ENCODE measurements at regions not wholly inside any gene's neighbourhood (a gene's known extent, or its start where the extent isn't known, plus 50 kb on each side); places are given as distances from the start of the nearest gene placed in this dataset.

GRCh38 chr1:218759795-218760194 lies 413.9 kb upstream of the LYPLAL1 start:
- Mint-ChIP-seq H3K9me3 (peaks cover 5% of the 10 kb centered on the region), H3K36me3 (ENCODE audit: insufficient read depth) (no peaks in the 10 kb centered on the region), H3K4me3 (no peak overlapping the region), H3K27me3 (no peaks in the 10 kb centered on the region), H3K27ac (ENCODE audit: low read depth) (no peak overlapping the region), H3K4me1 (no peaks in the 10 kb centered on the region)
- ATAC-seq (replicated peaks; ENCODE audit: extremely low read depth, poor library complexity, severe bottlenecking), result no peak
- no peak for DNase-seq (ENCODE audit: low spot score in 2 of 2)

- H3K4me3 Mint-ChIP-seq, result no peak overlapping the region
- H3K36me3 Mint-ChIP-seq (ENCODE audit: insufficient read depth), result no peaks in the 10 kb centered on the region
- H3K4me1 Mint-ChIP-seq, result no peaks in the 10 kb centered on the region
- peaks cover 5% of the 10 kb centered on the region for H3K9me3 Mint-ChIP-seq
- H3K27ac Mint-ChIP-seq (ENCODE audit: low read depth), result no peak overlapping the region
- no peak for DNase-seq (ENCODE audit: low spot score in 2 of 2)
- no peaks in the 10 kb centered on the region for H3K27me3 Mint-ChIP-seq
- ATAC-seq (replicated peaks; ENCODE audit: extremely low read depth, poor library complexity, severe bottlenecking), result no peak
These were observed 412.8 kb upstream of the LYPLAL1 start for GRCh38 chr1:218760601-218761570.

GRCh38 chr1:218763538-218763937 lies 410.1 kb upstream of the LYPLAL1 start:
- H3K36me3 Mint-ChIP-seq (ENCODE audit: insufficient read depth), result no peaks in the 10 kb centered on the region
- no peak overlapping the region for H3K27ac Mint-ChIP-seq (ENCODE audit: low read depth)
- no peaks in the 10 kb centered on the region for H3K27me3 Mint-ChIP-seq
- no peak overlapping the region for H3K4me3 Mint-ChIP-seq
- peaks cover 5% of the 10 kb centered on the region for H3K9me3 Mint-ChIP-seq
- no peaks in the 10 kb centered on the region for H3K4me1 Mint-ChIP-seq
- no peak for DNase-seq (ENCODE audit: low spot score in 2 of 2)
- ATAC-seq (replicated peaks; ENCODE audit: extremely low read depth, poor library complexity, severe bottlenecking), result no peak

- H3K36me3 Mint-ChIP-seq (ENCODE audit: insufficient read depth), result no peaks in the 10 kb centered on the region
- H3K27ac Mint-ChIP-seq (ENCODE audit: low read depth), result no peak overlapping the region
- H3K4me3 Mint-ChIP-seq, result no peak overlapping the region
- DNase-seq (ENCODE audit: low spot score in 2 of 2) (no peak), ATAC-seq (replicated peaks; ENCODE audit: extremely low read depth, poor library complexity, severe bottlenecking) (no peak)
- no peaks in the 10 kb centered on the region for H3K4me1 Mint-ChIP-seq
- H3K27me3 Mint-ChIP-seq, result no peaks in the 10 kb centered on the region
- peaks cover 5% of the 10 kb centered on the region for H3K9me3 Mint-ChIP-seq
These were observed 407.9 kb upstream of the LYPLAL1 start for GRCh38 chr1:218765753-218766152.

- no peak for ATAC-seq (replicated peaks; ENCODE audit: extremely low read depth, poor library complexity, severe bottlenecking)
- DNase-seq (ENCODE audit: low spot score in 2 of 2), result no peak
- H3K4me1 Mint-ChIP-seq, result no peaks in the 10 kb centered on the region
- H3K36me3 Mint-ChIP-seq (ENCODE audit: insufficient read depth), result no peaks in the 10 kb centered on the region
- no peak overlapping the region for H3K4me3 Mint-ChIP-seq
- H3K27ac Mint-ChIP-seq (ENCODE audit: low read depth), result no peak overlapping the region
- H3K9me3 Mint-ChIP-seq, result no peaks in the 10 kb centered on the region
- H3K27me3 Mint-ChIP-seq, result no peaks in the 10 kb centered on the region
These were observed 401.7 kb upstream of the LYPLAL1 start for GRCh38 chr1:218771931-218772330.

GRCh38 chr1:218772575-218772974 lies 401.1 kb upstream of the LYPLAL1 start:
- no peak for DNase-seq (ENCODE audit: low spot score in 2 of 2)
- Mint-ChIP-seq H3K36me3 (ENCODE audit: insufficient read depth) (no peaks in the 10 kb centered on the region), H3K27me3 (no peaks in the 10 kb centered on the region), H3K27ac (ENCODE audit: low read depth) (no peak overlapping the region), H3K4me1 (no peaks in the 10 kb centered on the region), H3K4me3 (no peak overlapping the region), H3K9me3 (no peaks in the 10 kb centered on the region)
- ATAC-seq (replicated peaks; ENCODE audit: extremely low read depth, poor library complexity, severe bottlenecking), result no peak

GRCh38 chr1:218775501-218776021 lies 398.1 kb upstream of the LYPLAL1 start:
- ATAC-seq (replicated peaks; ENCODE audit: extremely low read depth, poor library complexity, severe bottlenecking) (no peak), DNase-seq (ENCODE audit: low spot score in 2 of 2) (no peak)
- Mint-ChIP-seq H3K9me3 (no peaks in the 10 kb centered on the region), H3K36me3 (ENCODE audit: insufficient read depth) (no peaks in the 10 kb centered on the region), H3K4me1 (no peaks in the 10 kb centered on the region), H3K27ac (ENCODE audit: low read depth) (no peak overlapping the region), H3K27me3 (no peaks in the 10 kb centered on the region), H3K4me3 (no peak overlapping the region)

- DNase-seq (ENCODE audit: low spot score in 2 of 2), result no peak
- H3K4me1 Mint-ChIP-seq, result no peaks in the 10 kb centered on the region
- no peaks in the 10 kb centered on the region for H3K27me3 Mint-ChIP-seq
- H3K4me3 Mint-ChIP-seq, result no peak overlapping the region
- H3K27ac Mint-ChIP-seq (ENCODE audit: low read depth), result no peak overlapping the region
- no peaks in the 10 kb centered on the region for H3K36me3 Mint-ChIP-seq (ENCODE audit: insufficient read depth)
- no peak for ATAC-seq (replicated peaks; ENCODE audit: extremely low read depth, poor library complexity, severe bottlenecking)
- H3K9me3 Mint-ChIP-seq, result peaks cover 5% of the 10 kb centered on the region
These were observed 395.2 kb upstream of the LYPLAL1 start for GRCh38 chr1:218778257-218779126.

- H3K27me3 Mint-ChIP-seq, result no peaks in the 10 kb centered on the region
- H3K9me3 Mint-ChIP-seq, result peaks cover 5% of the 10 kb centered on the region
- no peak overlapping the region for H3K27ac Mint-ChIP-seq (ENCODE audit: low read depth)
- DNase-seq (ENCODE audit: low spot score in 2 of 2) (no peak), ATAC-seq (replicated peaks; ENCODE audit: extremely low read depth, poor library complexity, severe bottlenecking) (no peak)
- no peaks in the 10 kb centered on the region for H3K36me3 Mint-ChIP-seq (ENCODE audit: insufficient read depth)
- no peak overlapping the region for H3K4me3 Mint-ChIP-seq
- no peaks in the 10 kb centered on the region for H3K4me1 Mint-ChIP-seq
These were observed 394.2 kb upstream of the LYPLAL1 start for GRCh38 chr1:218779341-218780100.

- no peak for ATAC-seq (replicated peaks; ENCODE audit: extremely low read depth, poor library complexity, severe bottlenecking)
These were observed 390.5 kb upstream of the LYPLAL1 start for GRCh38 chr1:218783131-218783530.

GRCh38 chr1:218783916-218784315 lies 389.8 kb upstream of the LYPLAL1 start:
- peaks cover 2% of the 10 kb centered on the region for H3K36me3 Mint-ChIP-seq (ENCODE audit: insufficient read depth)
- ATAC-seq (replicated peaks; ENCODE audit: extremely low read depth, poor library complexity, severe bottlenecking) (no peak), DNase-seq (ENCODE audit: low spot score in 2 of 2) (no peak)
- no peak overlapping the region for H3K4me3 Mint-ChIP-seq
- no peaks in the 10 kb centered on the region for H3K4me1 Mint-ChIP-seq
- H3K27me3 Mint-ChIP-seq, result no peaks in the 10 kb centered on the region
- no peak overlapping the region for H3K27ac Mint-ChIP-seq (ENCODE audit: low read depth)
- peaks cover 5% of the 10 kb centered on the region for H3K9me3 Mint-ChIP-seq

More at GRCh38 chr1:218783131-218783530, 390.5 kb upstream of the LYPLAL1 start:
- no peaks in the 10 kb centered on the region for H3K36me3 Mint-ChIP-seq (ENCODE audit: insufficient read depth)
- H3K9me3 Mint-ChIP-seq, result peaks cover 5% of the 10 kb centered on the region
- no peak overlapping the region for H3K27ac Mint-ChIP-seq (ENCODE audit: low read depth)
- H3K4me3 Mint-ChIP-seq, result no peak overlapping the region
- H3K27me3 Mint-ChIP-seq, result no peaks in the 10 kb centered on the region
- no peak for DNase-seq (ENCODE audit: low spot score in 2 of 2)
- no peaks in the 10 kb centered on the region for H3K4me1 Mint-ChIP-seq

- ATAC-seq (replicated peaks; ENCODE audit: extremely low read depth, poor library complexity, severe bottlenecking) (no peak), DNase-seq (ENCODE audit: low spot score in 2 of 2) (no peak)
- peaks cover 2% of the 10 kb centered on the region for H3K36me3 Mint-ChIP-seq (ENCODE audit: insufficient read depth)
- no peak overlapping the region for H3K4me3 Mint-ChIP-seq
- no peaks in the 10 kb centered on the region for H3K27me3 Mint-ChIP-seq
- H3K27ac Mint-ChIP-seq (ENCODE audit: low read depth), result no peak overlapping the region
- H3K4me1 Mint-ChIP-seq, result no peaks in the 10 kb centered on the region
- H3K9me3 Mint-ChIP-seq, result peaks cover 9% of the 10 kb centered on the region
These were observed 387.8 kb upstream of the LYPLAL1 start for GRCh38 chr1:218785928-218786327.
